HepG2 (cell line): ENCODE measurements at regions not wholly inside any gene's neighbourhood (a gene's known extent, or its start where the extent isn't known, plus 50 kb on each side); places are given as distances from the start of the nearest gene placed in this dataset.

Experiments used
- ATAC-seq: fragments of 200-7000 bp; cut with Tn5 transposase; 3 replicates; pipeline ENCODE4 v1.9.1; 2020; ENCODE audit warnings: mild to moderate bottlenecking, moderate library complexity
- BruUV-seq: library from RNA; stranded (reverse); fragments of 400-500 nt; replicated peaks from 2 replicates; lab custom pipeline; 2021; lab: Mats Ljungman, UMichigan
- CTCF ChIA-PET: fragments of 300-600 bp; formaldehyde crosslinking; extraction: SDS; loops from one replicate; lab custom pipeline; 2021; ENCODE audit warnings: low total read pairs, inconsistent platforms, low intra/inter-chr PET ratio; lab: Yijun Ruan, JAX
- POLR2A ChIA-PET: fragments of 350-600 bp; sonication (Branson Sonifier 250); formaldehyde crosslinking; loops from one replicate; lab custom pipeline; 2020; ENCODE audit warnings: antibody characterized with exemption, inconsistent platforms; lab: Yijun Ruan, JAX
- DNase-seq: peaks from one replicate; pipeline ENCODE4 v3.0.0-alpha.2; 2015; ENCODE audit warnings: low spot score
- FAIRE-seq: peaks from 3 replicates; lab custom pipeline; 2011; peaks lifted over from hg19 to GRCh38; lab: Jason Lieb, UNC
- H2AFZ ChIP-seq: one replicate; pipeline ENCODE4 v1.6.1; 2011; ENCODE audit warnings: low read length, inconsistent platforms
- H3K27ac ChIP-seq: fragments of 300-600 bp; 3 replicates; pipeline ENCODE4 v1.8.0; 2011; ENCODE audit warnings: mixed run types, mild to moderate bottlenecking, mixed read lengths, low read length, inconsistent platforms; ENCODE audit not compliant: insufficient read depth; ENCODE audit errors: extremely low read length
- H3K27me3 ChIP-seq, 2 experiments: fragments of 200-600 bp in 1 of 2; 2 replicates in 1 of 2; 3 replicates in 1 of 2; pipeline versions ENCODE4 v1.6.0 to v1.8.0; 2011; ENCODE audit warnings: low read length in 2 of 2, mild to moderate bottlenecking in 2 of 2, moderate library complexity in 2 of 2, inconsistent platforms in 1 of 2; ENCODE audit not compliant: insufficient read depth in 2 of 2, control insufficient read depth in 1 of 2
- H3K36me3 ChIP-seq, 2 experiments: fragments of 200-600 bp in 1 of 2; replicated peaks in 1 of 2; 2 replicates in 1 of 2; 3 replicates in 1 of 2; pipeline versions ENCODE4 v1.5.1 to v1.8.0; 2011; ENCODE audit warnings: low read length in 2 of 2, inconsistent platforms in 1 of 2; ENCODE audit not compliant: insufficient read depth in 2 of 2, control insufficient read depth in 1 of 2
- H3K4me1 ChIP-seq: 2 replicates; pipeline ENCODE4 v1.5.1; 2012; ENCODE audit warnings: low read length, inconsistent platforms; ENCODE audit not compliant: insufficient read depth
- H3K4me2 ChIP-seq: 2 replicates; pipeline ENCODE4 v1.6.0; 2011; ENCODE audit warnings: low read depth, low read length, inconsistent platforms
- H3K4me3 ChIP-seq, 3 experiments: fragments of 200-600 bp in 1 of 3; sonication (generic), shearing (Covaris generic) in 1 of 3; replicated peaks in 1 of 3; 2 replicates each; pipeline ENCODE4 v1.5.1; 2011 to 2016; ENCODE audit warnings: low read length in 3 of 3, inconsistent platforms in 2 of 3, low read depth in 2 of 3, mild to moderate bottlenecking in 2 of 3, control low read depth in 1 of 3, mixed read lengths in 1 of 3; ENCODE audit not compliant: insufficient read depth in 1 of 3
- H3K79me2 ChIP-seq: one replicate; pipeline ENCODE4 v1.6.1; 2011; ENCODE audit warnings: low read length, inconsistent platforms; ENCODE audit not compliant: insufficient read depth
- H3K9ac ChIP-seq: 2 replicates; pipeline ENCODE4 v1.6.0; 2011; ENCODE audit warnings: mild to moderate bottlenecking, low read depth, low read length, inconsistent platforms; ENCODE audit not compliant: insufficient read depth
- H3K9me3 ChIP-seq: 2 replicates; pipeline ENCODE4 v1.5.1; 2012; ENCODE audit warnings: mild to moderate bottlenecking, low read length
- H4K20me1 ChIP-seq: 2 replicates; pipeline ENCODE4 v1.6.0; 2011; ENCODE audit warnings: inconsistent platforms, mild to moderate bottlenecking, low read length, moderate library complexity; ENCODE audit not compliant: insufficient read depth
- AHDC1 ChIP-seq: sonication (generic); formaldehyde crosslinking; IDR thresholded peaks from 2 replicates; pipeline ENCODE4 v1.5.1; 2020; ENCODE audit warnings: mild to moderate bottlenecking, missing genetic modification reagents, borderline replicate concordance
- FUBP1 ChIP-seq: sonication (generic); formaldehyde crosslinking; IDR thresholded peaks from 2 replicates; pipeline ENCODE4 v1.5.1; 2020; ENCODE audit warnings: missing genetic modification reagents, mild to moderate bottlenecking, borderline replicate concordance
- SKI ChIP-seq: fragments of 450-650 bp; IDR thresholded peaks from one replicate; pipeline ENCODE4 v1.6.1; 2018; ENCODE audit warnings: mild to moderate bottlenecking; ENCODE audit not compliant: partially characterized antibody
- ZBTB33 ChIP-seq: sonication (generic); formaldehyde crosslinking; IDR thresholded peaks from 2 replicates; pipeline ENCODE4 v1.4.0; 2020; ENCODE audit warnings: missing genetic modification reagents
- ZNF251 ChIP-seq: sonication (generic); formaldehyde crosslinking; IDR thresholded peaks from 2 replicates; pipeline ENCODE4 v1.9.0; 2021; ENCODE audit warnings: mild to moderate bottlenecking, missing genetic modification reagents
- ZNF580 ChIP-seq: IDR thresholded peaks from 2 replicates; pipeline ENCODE4 v1.6.1; 2016; ENCODE audit warnings: low read depth, borderline replicate concordance
- ZNF770 ChIP-seq: sonication (generic); formaldehyde crosslinking; IDR thresholded peaks from 2 replicates; pipeline ENCODE4 v1.5.0; 2020; ENCODE audit warnings: mild to moderate bottlenecking, missing genetic modification reagents
- WGBS: methylation state at CpG from one replicate; pipeline ENCODE4 v1.1.6; 2017; ENCODE audit warnings: low lambda C conversion rate; 5-methylcytosine and 5-hydroxymethylcytosine counted together
- in situ Hi-C: cut with HindIII; loops from 2 replicates; pipeline ENCODE4 v1.10.0; 2017; ENCODE audit warnings: low pct_unique_long_range_greater_than_20kb; ENCODE audit not compliant: extremely low pct_ligation_motif_present
- intact Hi-C: fragments of 100-400 bp; cut with micrococcal nuclease; formaldehyde crosslinking; loops from one replicate; pipeline ENCODE4 v1.10.0; 2022; ENCODE audit not compliant: unreplicated experiment

- Histone ChIP-seq H3K4me2 (no peak overlapping the region), H3K27me3 (no peaks in the 10 kb centered on the region), H3K4me1 (peaks cover 15% of the 10 kb centered on the region), H3K9me3 (no peaks in the 10 kb centered on the region), H4K20me1 (no peaks in the 10 kb centered on the region), H3K9ac (no peak overlapping the region), H2AFZ (no peak overlapping the region), H3K79me2 (no peaks in the 10 kb centered on the region), H3K4me3 (no peak overlapping the region), H3K27ac (no peak overlapping the region), H3K36me3 (no peaks in the 10 kb centered on the region)
- FAIRE-seq: no peak
- intact Hi-C loops: no loop called here
- ChIA-PET POLR2A (no interaction called here), CTCF (no interaction called here)
- no TSS peak for BruUV-seq
- ATAC-seq: no peak
- in situ Hi-C loops: no loop called here
- DNase-seq: no peak
- 68% methylated on average over 29 of the region's 39 CpGs for WGBS
- TF ChIP-seq ZNF251 (CRISPR knock-in tag): no peak
- TF ChIP-seq SKI: no peak
- TF ChIP-seq AHDC1: no peak
- no peak for TF ChIP-seq ZNF770 (CRISPR knock-in tag)
- no peak for TF ChIP-seq ZBTB33 (CRISPR knock-in tag)
- TF ChIP-seq FUBP1 (CRISPR knock-in tag): no peak
- TF ChIP-seq ZNF580 (CRISPR knock-in tag): no peak
Measured at GRCh38 chr5:42943931-42944631, 96.0 kb downstream of the ANXA2R start.
